HG03469 (cell line): ENCODE measurements at regions not wholly inside any gene's neighbourhood (a gene's known extent, or its start where the extent isn't known, plus 50 kb on each side); places are given as distances from the start of the nearest gene placed in this dataset.

Experiments
- ATAC-seq: cut with Tn5 transposase; IDR thresholded peaks from one replicate; pipeline ENCODE4 v1.9.1; 2021; ENCODE audit warnings: mild to moderate bottlenecking, moderate library complexity, moderate number of reproducible peaks; ENCODE audit not compliant: unreplicated experiment

GRCh38 chr10:88107296-88108097 is 244.1 kb downstream of the PTEN start:
- no peak for ATAC-seq

- no peak for ATAC-seq
Measured at GRCh38 chr10:88108115-88108610, 244.7 kb downstream of the PTEN start.

- ATAC-seq: no peak
Measured at GRCh38 chr10:88110355-88110754, 246.9 kb downstream of the PTEN start.

- no peak for ATAC-seq
Measured at GRCh38 chr10:88110822-88111221, 247.4 kb downstream of the PTEN start.

- no peak for ATAC-seq
Measured at GRCh38 chr10:88111294-88111693, 247.9 kb downstream of the PTEN start.

GRCh38 chr10:88113232-88113631 is 249.8 kb downstream of the PTEN start:
- ATAC-seq: no peak

GRCh38 chr10:88113657-88114272 is 250.3 kb downstream of the PTEN start:
- ATAC-seq: no peak

- no peak for ATAC-seq
Measured at GRCh38 chr10:88114368-88114767, 250.9 kb downstream of the PTEN start.

- no peak for ATAC-seq
Measured at GRCh38 chr10:88115407-88115806, 252.0 kb downstream of the PTEN start.

GRCh38 chr10:88115968-88116367 is 252.5 kb downstream of the PTEN start:
- no peak for ATAC-seq

GRCh38 chr10:88116481-88116880 is 253.1 kb downstream of the PTEN start:
- ATAC-seq: no peak

GRCh38 chr10:88116971-88117626 is 253.7 kb downstream of the PTEN start:
- no peak for ATAC-seq

GRCh38 chr10:88117869-88118632 is 254.6 kb downstream of the PTEN start:
- no peak for ATAC-seq

- no peak for ATAC-seq
Measured at GRCh38 chr10:88118729-88119128, 255.3 kb downstream of the PTEN start.

- no peak for ATAC-seq
Measured at GRCh38 chr10:88119160-88119559, 255.7 kb downstream of the PTEN start.

GRCh38 chr10:88120075-88120474 is 256.6 kb downstream of the PTEN start:
- ATAC-seq: no peak

- ATAC-seq: no peak
Measured at GRCh38 chr10:88120599-88121333, 257.3 kb downstream of the PTEN start.

GRCh38 chr10:88121361-88121760 is 257.9 kb downstream of the PTEN start:
- ATAC-seq: no peak

GRCh38 chr10:88122145-88122544 is 258.7 kb downstream of the PTEN start:
- no peak for ATAC-seq

- no peak for ATAC-seq
Measured at GRCh38 chr10:88122576-88122975, 259.2 kb downstream of the PTEN start.
